H1 (cell line): ENCODE measurements at regions not wholly inside any gene's neighbourhood (a gene's known extent, or its start where the extent isn't known, plus 50 kb on each side); places are given as distances from the start of the nearest gene placed in this dataset.

Source experiments
- CTCF ChIA-PET: fragments of 300-600 bp; sonication (Branson Sonifier 250); formaldehyde crosslinking; loops from one replicate; lab custom pipeline; 2021; ENCODE audit not compliant: partially characterized antibody; lab: Charles Lee
- POLR2A ChIA-PET: fragments of 300-600 bp; sonication (Branson Sonifier 250); formaldehyde crosslinking; loops from one replicate; lab custom pipeline; 2021; ENCODE audit warnings: inconsistent platforms; ENCODE audit not compliant: partially characterized antibody; lab: Charles Lee
- DNase-seq, 2 experiments: peaks; one replicate each; pipeline versions ENCODE4 v3.0.0 to v3.0.0-alpha.2; 2010 to 2022; ENCODE audit warnings: low spot score in 2 of 2, low read depth in 1 of 2, mixed read lengths in 1 of 2
- FAIRE-seq: peaks from 2 replicates; lab custom pipeline; 2011; peaks lifted over from hg19 to GRCh38; lab: Jason Lieb, UNC
- H2AFZ ChIP-seq: 2 replicates; pipeline ENCODE4 v1.8.1; 2012; ENCODE audit warnings: low read length, inconsistent platforms
- H2AK5ac ChIP-seq: 2 replicates; pipeline ENCODE4 v1.6.1; 2013; ENCODE audit warnings: low read depth, low read length
- H2BK120ac ChIP-seq: replicated peaks from 2 replicates; pipeline ENCODE3; 2013; ENCODE audit warnings: low read depth, low read length, inconsistent platforms
- H2BK12ac ChIP-seq: 2 replicates; pipeline ENCODE4 v1.6.1; 2013; ENCODE audit warnings: low read depth, low read length
- H2BK15ac ChIP-seq: 2 replicates; pipeline ENCODE4 v1.6.1; 2013; ENCODE audit warnings: low read length
- H2BK20ac ChIP-seq: 2 replicates; pipeline ENCODE4 v1.6.1; 2013; ENCODE audit warnings: low read length
- H2BK5ac ChIP-seq: 2 replicates; pipeline ENCODE4 v1.6.1; 2013; ENCODE audit warnings: low read depth, low read length
- H3K14ac ChIP-seq: 2 replicates; pipeline ENCODE4 v1.6.1; 2013; ENCODE audit warnings: inconsistent platforms; ENCODE audit not compliant: insufficient read length
- H3K18ac ChIP-seq: 2 replicates; pipeline ENCODE4 v1.6.1; 2013; ENCODE audit warnings: low read length; ENCODE audit errors: extremely low read depth
- H3K23ac ChIP-seq: 2 replicates; pipeline ENCODE4 v1.6.1; 2013; ENCODE audit warnings: inconsistent platforms; ENCODE audit not compliant: insufficient read length
- H3K23me2 ChIP-seq: 2 replicates; pipeline ENCODE4 v1.6.1; 2013; ENCODE audit warnings: low read depth, low read length
- H3K27ac ChIP-seq: 2 replicates; pipeline ENCODE4 v1.6.1; 2011; ENCODE audit warnings: low read depth, low read length, inconsistent platforms
- H3K27me3 ChIP-seq, 4 experiments: replicated peaks in 1 of 4; 1 replicate in 1 of 4; 2 replicates in 3 of 4; pipeline versions ENCODE4 v1.6.1 to v1.8.1; 2011 to 2013; ENCODE audit warnings: low read length in 3 of 4, mild to moderate bottlenecking in 3 of 4, inconsistent platforms in 2 of 4, mixed read lengths in 2 of 4, moderate library complexity in 1 of 4; ENCODE audit not compliant: control insufficient read depth in 3 of 4, insufficient read depth in 3 of 4; ENCODE audit errors: extremely low read depth in 1 of 4
- H3K36me3 ChIP-seq, 4 experiments: 2 replicates each; pipeline versions ENCODE4 v1.6.1 to v1.8.1; 2011 to 2013; ENCODE audit warnings: mild to moderate bottlenecking in 4 of 4, low read length in 3 of 4, moderate library complexity in 2 of 4, control low read depth in 1 of 4, inconsistent platforms in 1 of 4; ENCODE audit not compliant: insufficient read depth in 4 of 4, control insufficient read depth in 2 of 4
- H3K4ac ChIP-seq: replicated peaks from 2 replicates; pipeline ENCODE3; 2013; ENCODE audit warnings: low read length, low read depth, mixed read lengths, inconsistent platforms; ENCODE audit not compliant: insufficient read length
- H3K4me1 ChIP-seq, 4 experiments: replicated peaks in 1 of 4; 1 replicate in 1 of 4; 2 replicates in 3 of 4; pipeline versions ENCODE4 v1.6.1 to v1.8.1; 2011 to 2013; ENCODE audit warnings: low read length in 3 of 4, inconsistent platforms in 2 of 4, mixed read lengths in 1 of 4; ENCODE audit not compliant: insufficient read depth in 4 of 4, control insufficient read depth in 3 of 4
- H3K4me2 ChIP-seq, 2 experiments: 2 replicates each; pipeline versions ENCODE4 v1.6.1 to v1.8.1; 2011 to 2013; ENCODE audit warnings: low read depth in 2 of 2, low read length in 2 of 2, control low read depth in 1 of 2, inconsistent platforms in 1 of 2, mild to moderate bottlenecking in 1 of 2; ENCODE audit not compliant: insufficient read depth in 1 of 2
- H3K4me3 ChIP-seq, 4 experiments: fragments of 200-600, 300-600 bp in 1 of 4; sonication (generic), shearing (Covaris generic), sonication (Bioruptor Twin) in 1 of 4; 2 replicates each; pipeline versions ENCODE4 v1.5.1 to v1.8.1; 2011 to 2016; ENCODE audit warnings: low read length in 4 of 4, low read depth in 3 of 4, control low read depth in 2 of 4, inconsistent platforms in 2 of 4, mild to moderate bottlenecking in 2 of 4, mixed read lengths in 1 of 4, moderate library complexity in 1 of 4; ENCODE audit not compliant: insufficient read depth in 2 of 4; ENCODE audit errors: extremely low read depth in 1 of 4
- H3K56ac ChIP-seq: replicated peaks from 2 replicates; pipeline ENCODE3; 2013; ENCODE audit warnings: low read depth, mild to moderate bottlenecking, mixed read lengths, low read length, inconsistent platforms; ENCODE audit not compliant: insufficient read length
- H3K79me1 ChIP-seq: 2 replicates; pipeline ENCODE4 v1.6.1; 2013; ENCODE audit warnings: low read depth, low read length, control low read depth
- H3K79me2 ChIP-seq, 2 experiments: 2 replicates each; pipeline versions ENCODE4 v1.6.1 to v1.8.1; 2012 to 2013; ENCODE audit warnings: low read length in 2 of 2, mild to moderate bottlenecking in 2 of 2, inconsistent platforms in 1 of 2; ENCODE audit not compliant: insufficient read depth in 2 of 2, control insufficient read depth in 1 of 2
- H3K9ac ChIP-seq, 4 experiments: replicated peaks in 1 of 4; 1 replicate in 1 of 4; 2 replicates in 3 of 4; pipeline versions ENCODE4 v1.6.1 to v1.8.1; 2011 to 2013; ENCODE audit warnings: low read depth in 3 of 4, low read length in 3 of 4, control low read depth in 2 of 4, mild to moderate bottlenecking in 2 of 4, moderate library complexity in 2 of 4, inconsistent platforms in 1 of 4; ENCODE audit errors: extremely low read depth in 1 of 4
- H3K9me3 ChIP-seq, 2 experiments: 2 replicates each; pipeline versions ENCODE4 v1.6.1 to v1.8.1; 2012 to 2013; ENCODE audit warnings: mild to moderate bottlenecking in 2 of 2, moderate library complexity in 2 of 2, control low read depth in 1 of 2, inconsistent platforms in 1 of 2, low read depth in 1 of 2, low read length in 1 of 2, mixed read lengths in 1 of 2; ENCODE audit not compliant: insufficient read depth in 2 of 2
- H4K20me1 ChIP-seq, 2 experiments: replicated peaks in 1 of 2; 2 replicates each; pipeline versions ENCODE3 to v1.8.1; 2011 to 2013; ENCODE audit warnings: inconsistent platforms in 2 of 2, low read length in 2 of 2, mild to moderate bottlenecking in 1 of 2; ENCODE audit not compliant: insufficient read depth in 2 of 2, control insufficient read depth in 1 of 2
- H4K5ac ChIP-seq: 2 replicates; pipeline ENCODE4 v1.6.1; 2013; ENCODE audit warnings: low read length, low read depth, mixed read lengths, inconsistent platforms; ENCODE audit not compliant: insufficient read length
- H4K8ac ChIP-seq: 2 replicates; pipeline ENCODE4 v1.8.0; 2013; ENCODE audit warnings: mild to moderate bottlenecking, moderate library complexity, low read length, inconsistent platforms; ENCODE audit not compliant: insufficient read depth; ENCODE audit errors: extremely low read depth
- H4K91ac ChIP-seq: replicated peaks from 2 replicates; pipeline ENCODE3; 2013; ENCODE audit warnings: low read length, mixed read lengths, inconsistent platforms; ENCODE audit not compliant: insufficient read length
- CTBP2 ChIP-seq: IDR thresholded peaks from 2 replicates; pipeline ENCODE4 v1.7.0; 2011; ENCODE audit warnings: borderline replicate concordance, mild to moderate bottlenecking, moderate library complexity, mixed read lengths, low read length; ENCODE audit not compliant: insufficient read depth, insufficient read length
- RXRA ChIP-seq: IDR thresholded peaks from 2 replicates; pipeline ENCODE4 v1.6.1; 2011; ENCODE audit warnings: low read depth, mild to moderate bottlenecking, low read length, moderate library complexity; ENCODE audit not compliant: insufficient read depth
- TCF12 ChIP-seq: IDR thresholded peaks from 2 replicates; pipeline ENCODE4 v1.6.1; 2011; ENCODE audit warnings: low read depth, mild to moderate bottlenecking, low read length
- WGBS, 2 experiments: shearing (Covaris generic) in 1 of 2; methylation state at CpG; one replicate each; pipeline versions ENCODE4 v1.1.6 to v1.1.7; 2013 to 2015; ENCODE audit warnings: low lambda C conversion rate in 2 of 2, mixed read lengths in 2 of 2, inconsistent platforms in 1 of 2, low coverage in 1 of 2, missing lambda C conversion rate in 1 of 2; ENCODE audit not compliant: insufficient replicate concordance in 2 of 2, insufficient coverage in 1 of 2, insufficient read length in 1 of 2; ENCODE audit errors: extremely low coverage in 1 of 2, missing lambda C conversion rate in 1 of 2; 5-methylcytosine and 5-hydroxymethylcytosine counted together

DNA sequence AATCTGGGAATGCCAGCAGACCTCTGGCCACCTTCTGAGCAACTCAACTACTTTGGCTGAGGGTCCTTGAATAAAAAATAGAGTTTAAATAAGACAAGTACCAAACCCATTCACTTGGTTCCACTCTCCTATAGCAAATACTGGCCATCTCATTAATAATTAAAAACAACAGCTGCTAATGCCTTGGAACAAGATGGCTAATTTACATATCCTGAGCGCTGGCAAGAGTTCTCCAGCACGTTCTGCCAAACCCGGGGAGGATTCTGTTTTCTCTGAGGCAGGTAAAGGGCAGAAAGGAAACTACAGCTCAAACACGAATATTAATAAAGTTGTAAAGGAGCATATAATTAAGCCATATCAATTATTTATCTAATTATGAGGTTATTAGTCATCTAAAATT is 1123.7 kb downstream of the TDRD15 start:
- no peak overlapping the region for H3K23ac ChIP-seq
- no peak overlapping the region for H2BK12ac ChIP-seq
- H3K14ac ChIP-seq: no peak overlapping the region
- H3K79me1 ChIP-seq: no peaks in the 10 kb centered on the region
- H3K23me2 ChIP-seq: no peaks in the 10 kb centered on the region
- no peak overlapping the region for H3K18ac ChIP-seq
- H3K36me3 ChIP-seq: no peaks in the 10 kb centered on the region
- ChIA-PET POLR2A (no interaction called here), CTCF (interaction anchor here (0.8 kb wide), 1 partner anchor 32 kb away, joined by 3 read pairs; no protein-coding TSS in a partner anchor)
- H3K9me3 ChIP-seq: no peaks in the 10 kb centered on the region
- H3K27me3 ChIP-seq: no peaks in the 10 kb centered on the region
- H4K91ac ChIP-seq: no peak overlapping the region
- no peak overlapping the region for H3K56ac ChIP-seq
- no peak overlapping the region for H3K4me3 ChIP-seq
- DNase-seq: no peak
- H3K27ac ChIP-seq: no peak overlapping the region
- H3K4me1 ChIP-seq: no peaks in the 10 kb centered on the region
- 91% methylated on average over 4 of the region's 4 CpGs; no CpG with 5 or more reads in 1 of the 2 experiments for WGBS, 2 experiments
- H3K79me2 ChIP-seq: no peaks in the 10 kb centered on the region
- H4K5ac ChIP-seq: no peak overlapping the region
- H3K4me2 ChIP-seq: no peak overlapping the region
- H2BK5ac ChIP-seq: no peak overlapping the region
- H2BK20ac ChIP-seq: no peak overlapping the region
- no peak overlapping the region for H2AFZ ChIP-seq
- no peak overlapping the region for H4K8ac ChIP-seq
- H3K9ac ChIP-seq: no peak overlapping the region
- TF ChIP-seq CTBP2 (no peak), RXRA (no peak), TCF12 (no peak)
- no peaks in the 10 kb centered on the region for H4K20me1 ChIP-seq
- no peak overlapping the region for H2BK15ac ChIP-seq
- no peak for FAIRE-seq
- no peak overlapping the region for H2AK5ac ChIP-seq
- no peak overlapping the region for H2BK120ac ChIP-seq
- H3K4ac ChIP-seq: no peak overlapping the region
